Thyroid gland (tissue), 4 donors: ENCODE measurements at regions not wholly inside any gene's neighbourhood (a gene's known extent, or its start where the extent isn't known, plus 50 kb on each side); places are given as distances from the start of the nearest gene placed in this dataset.

Experiments
- DNase-seq, 2 donors: peaks; one replicate each; pipeline ENCODE4 v3.0.0-alpha.2; 2019
- H3K27ac ChIP-seq, 3 donors: fragments of 200-600 bp; sonication (generic); 1 replicate in 2 of 3; 2 replicates in 1 of 3; pipeline ENCODE4 v1.5.1; 2016 to 2019; ENCODE audit warnings: mild to moderate bottlenecking in 1 of 3, moderate library complexity in 1 of 3
- H3K27me3 ChIP-seq: fragments of 200-600 bp; sonication (generic); one replicate; pipeline ENCODE4 v1.5.1; 2019
- H3K36me3 ChIP-seq, 2 donors: fragments of 200-600 bp; sonication (generic); one replicate each; pipeline ENCODE4 v1.5.1; 2016 to 2019
- H3K4me1 ChIP-seq, 2 donors: fragments of 200-600 bp; sonication (generic); one replicate each; pipeline ENCODE4 v1.5.1; 2017 to 2019
- H3K4me3 ChIP-seq, 3 donors: fragments of 200-600 bp; sonication (generic); replicated peaks in 1 of 3; 1 replicate in 2 of 3; 2 replicates in 1 of 3; pipeline ENCODE4 v1.5.1; 2016; ENCODE audit warnings: mild to moderate bottlenecking in 1 of 3
- H3K9me3 ChIP-seq: fragments of 200-600 bp; sonication (generic); one replicate; pipeline ENCODE4 v1.5.1; 2017
- POLR2A ChIP-seq, 2 donors: fragments of 450-650 bp; IDR thresholded peaks; one replicate each; pipeline ENCODE4 v1.6.1; 2017; ENCODE audit warnings: antibody characterized with exemption in 2 of 2, mild to moderate bottlenecking in 2 of 2, moderate library complexity in 1 of 2
- WGBS, 2 donors: methylation state at CpG; one replicate each; pipeline ENCODE4 v1.1.5; 2017; 5-methylcytosine and 5-hydroxymethylcytosine counted together
- intact Hi-C: fragments of 100-400 bp; cut with DNase I; formaldehyde crosslinking; loops from one replicate; pipeline ENCODE4 v1.15.1; 2023
- TF ChIP-seq, protein P1 (sequence below), 6 experiments: fragments of 200-600 bp in 3 of 6; fragments of 450-650 bp in 3 of 6; sonication (generic) in 3 of 6; IDR thresholded peaks; one replicate each; pipeline ENCODE4 v1.5.1; 2016 to 2019; ENCODE audit warnings: antibody characterized with exemption in 6 of 6, mild to moderate bottlenecking in 2 of 6, inconsistent platforms in 1 of 6, moderate library complexity in 1 of 6

DNA sequence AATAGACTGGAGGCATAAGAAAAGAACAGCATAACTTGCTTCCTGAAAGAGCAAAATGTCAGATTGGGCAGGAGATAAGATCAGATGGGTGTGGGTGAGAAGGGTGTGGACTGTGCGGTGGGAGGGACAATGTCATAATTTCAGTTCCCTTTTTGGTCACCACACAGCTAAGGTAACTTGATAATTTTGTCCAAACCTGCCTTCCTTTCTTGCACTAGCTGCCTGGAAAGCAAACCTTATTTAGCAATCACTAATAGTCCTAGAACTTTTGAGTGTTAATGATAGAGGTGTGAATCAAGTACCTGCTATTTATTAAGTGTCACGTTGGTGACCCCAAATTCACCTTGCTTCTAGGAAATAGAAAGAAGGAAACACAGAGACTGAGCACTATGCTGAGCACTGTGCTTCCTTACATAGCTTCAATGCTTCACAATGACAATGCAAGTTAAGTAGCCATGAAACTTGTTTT, 72.4 kb upstream of the SP4 start:
- 70 to 85% methylated on average over 2 of the region's 2 CpGs for WGBS, 2 donors
- Histone ChIP-seq H3K27ac (no peak overlapping the region), H3K4me3 (no peak overlapping the region), H3K9me3 (no peaks in the 10 kb centered on the region), H3K27me3 (no peaks in the 10 kb centered on the region), H3K4me1 (no peaks in the 10 kb centered on the region), H3K36me3 (no peaks in the 10 kb centered on the region)
- TF ChIP-seq POLR2A (IDR thresholded peaks at IDR 0.05), result no peak
- TF ChIP-seq, protein P1, sequence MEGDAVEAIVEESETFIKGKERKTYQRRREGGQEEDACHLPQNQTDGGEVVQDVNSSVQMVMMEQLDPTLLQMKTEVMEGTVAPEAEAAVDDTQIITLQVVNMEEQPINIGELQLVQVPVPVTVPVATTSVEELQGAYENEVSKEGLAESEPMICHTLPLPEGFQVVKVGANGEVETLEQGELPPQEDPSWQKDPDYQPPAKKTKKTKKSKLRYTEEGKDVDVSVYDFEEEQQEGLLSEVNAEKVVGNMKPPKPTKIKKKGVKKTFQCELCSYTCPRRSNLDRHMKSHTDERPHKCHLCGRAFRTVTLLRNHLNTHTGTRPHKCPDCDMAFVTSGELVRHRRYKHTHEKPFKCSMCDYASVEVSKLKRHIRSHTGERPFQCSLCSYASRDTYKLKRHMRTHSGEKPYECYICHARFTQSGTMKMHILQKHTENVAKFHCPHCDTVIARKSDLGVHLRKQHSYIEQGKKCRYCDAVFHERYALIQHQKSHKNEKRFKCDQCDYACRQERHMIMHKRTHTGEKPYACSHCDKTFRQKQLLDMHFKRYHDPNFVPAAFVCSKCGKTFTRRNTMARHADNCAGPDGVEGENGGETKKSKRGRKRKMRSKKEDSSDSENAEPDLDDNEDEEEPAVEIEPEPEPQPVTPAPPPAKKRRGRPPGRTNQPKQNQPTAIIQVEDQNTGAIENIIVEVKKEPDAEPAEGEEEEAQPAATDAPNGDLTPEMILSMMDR (IDR thresholded peaks at IDR 0.05), result no peak
- intact Hi-C loops, result no loop called here
- no peak for DNase-seq

DNA sequence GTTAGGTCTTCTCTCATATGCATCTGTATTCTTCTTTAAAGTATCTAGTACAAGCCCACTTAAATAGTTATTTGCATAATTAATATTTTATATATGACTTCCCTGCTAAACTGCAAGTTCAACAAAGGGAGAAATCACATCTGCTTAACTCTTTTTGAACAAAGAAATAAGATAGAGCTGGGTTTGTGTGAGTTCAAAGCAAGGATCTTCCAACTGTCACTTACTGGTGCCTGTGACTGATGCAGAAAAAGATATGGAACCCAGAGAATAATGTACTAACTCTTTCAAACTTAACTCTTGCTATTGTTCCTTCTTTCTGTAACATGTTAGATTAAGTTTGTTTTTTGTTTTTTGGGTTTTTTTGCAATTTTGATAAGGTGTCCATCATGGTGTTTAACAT, 71.3 kb upstream of the SP4 start:
- H3K36me3 ChIP-seq, result no peaks in the 10 kb centered on the region
- H3K4me1 ChIP-seq, result no peaks in the 10 kb centered on the region
- intact Hi-C loops, result no loop called here
- no peak overlapping the region for H3K4me3 ChIP-seq
- H3K27me3 ChIP-seq, result no peaks in the 10 kb centered on the region
- DNase-seq, result no peak
- TF ChIP-seq, protein P1 (IDR thresholded peaks at IDR 0.05), result no peak
- no peak for TF ChIP-seq POLR2A (IDR thresholded peaks at IDR 0.05)
- H3K27ac ChIP-seq, result no peak overlapping the region
- H3K9me3 ChIP-seq, result no peaks in the 10 kb centered on the region

DNA sequence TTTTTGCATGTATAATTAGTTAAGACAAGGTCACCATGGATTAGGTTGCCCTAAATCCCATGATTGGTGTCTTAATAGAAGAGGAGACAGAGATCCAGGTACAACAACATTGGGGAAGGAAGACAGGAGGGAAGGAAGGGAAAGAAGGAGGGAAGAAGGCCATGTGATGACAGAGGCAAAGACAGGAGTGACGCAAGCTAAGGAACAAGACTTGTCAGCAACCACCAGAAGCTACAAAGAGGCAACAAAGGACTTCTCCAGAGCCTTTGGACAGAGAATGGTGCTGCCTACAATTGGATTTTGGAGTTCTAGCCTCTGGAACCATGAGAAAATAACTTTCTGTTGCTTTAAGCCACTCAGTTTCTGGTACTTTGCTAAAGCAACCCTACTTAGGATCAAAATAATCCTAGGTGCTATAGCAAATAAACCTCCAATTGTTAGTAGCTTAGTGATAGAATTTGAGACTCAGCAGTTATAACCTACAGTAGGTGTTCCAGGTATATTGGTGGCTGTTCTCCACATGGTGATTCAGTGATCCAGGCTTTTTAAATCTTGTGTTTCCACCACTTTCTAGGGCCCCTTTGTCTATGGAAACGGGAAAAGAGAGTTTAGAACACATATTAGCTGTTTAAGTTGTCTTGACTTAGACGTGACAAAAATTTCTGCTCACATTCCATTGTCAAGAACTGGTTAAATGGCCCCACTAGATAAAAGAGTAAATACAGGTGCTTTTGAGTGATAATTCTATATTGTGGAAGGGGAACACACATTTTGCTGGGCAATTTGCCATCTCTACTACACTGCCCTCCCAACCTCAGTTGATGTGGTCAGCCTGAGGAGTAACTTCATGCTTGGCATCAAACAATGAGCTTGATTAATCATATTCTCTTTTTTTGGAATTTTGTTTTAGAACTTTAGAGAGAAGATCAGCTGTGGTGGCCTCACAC, 70.5 kb upstream of the SP4 start:
- WGBS, 2 donors, result 89 to 90% methylated on average over 3 of the region's 3 CpGs
- DNase-seq, result no peak
- H3K27me3 ChIP-seq, result no peaks in the 10 kb centered on the region
- TF ChIP-seq POLR2A (IDR thresholded peaks at IDR 0.05), result no peak
- TF ChIP-seq, protein P1 (IDR thresholded peaks at IDR 0.05), result no peak
- no peak overlapping the region for H3K4me3 ChIP-seq
- H3K4me1 ChIP-seq, result no peaks in the 10 kb centered on the region
- no peaks in the 10 kb centered on the region for H3K36me3 ChIP-seq
- intact Hi-C loops, result no loop called here
- H3K27ac ChIP-seq, result no peak overlapping the region
- no peaks in the 10 kb centered on the region for H3K9me3 ChIP-seq

DNA sequence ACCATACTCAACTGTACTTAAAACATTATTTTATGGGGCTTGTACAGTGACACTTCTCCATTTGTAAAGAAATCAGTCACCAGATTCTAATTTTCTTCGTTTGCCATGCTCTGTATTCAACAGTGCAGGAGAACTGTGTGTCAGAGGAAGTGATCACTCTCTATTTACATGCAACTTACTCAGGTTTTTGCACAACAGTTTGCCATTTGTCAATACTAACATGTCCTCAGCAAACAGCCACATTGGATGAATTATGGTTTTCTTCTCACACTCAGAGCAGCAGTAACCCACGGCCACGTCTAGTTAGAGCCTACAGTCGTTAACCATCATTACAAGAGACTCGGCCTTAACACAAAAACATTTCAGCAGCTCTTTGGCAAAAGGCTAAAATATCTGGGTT, 69.2 kb upstream of the SP4 start:
- H3K4me1 ChIP-seq, result no peaks in the 10 kb centered on the region
- H3K36me3 ChIP-seq, result no peaks in the 10 kb centered on the region
- H3K9me3 ChIP-seq, result no peaks in the 10 kb centered on the region
- intact Hi-C loops, result no loop called here
- TF ChIP-seq, protein P1 (IDR thresholded peaks at IDR 0.05), result no peak
- no peak for TF ChIP-seq POLR2A (IDR thresholded peaks at IDR 0.05)
- no peak overlapping the region for H3K4me3 ChIP-seq
- H3K27ac ChIP-seq, result no peak overlapping the region
- H3K27me3 ChIP-seq, result no peaks in the 10 kb centered on the region
- 64 to 83% methylated on average over 5 of the region's 5 CpGs for WGBS, 2 donors
- DNase-seq, result no peak

DNA sequence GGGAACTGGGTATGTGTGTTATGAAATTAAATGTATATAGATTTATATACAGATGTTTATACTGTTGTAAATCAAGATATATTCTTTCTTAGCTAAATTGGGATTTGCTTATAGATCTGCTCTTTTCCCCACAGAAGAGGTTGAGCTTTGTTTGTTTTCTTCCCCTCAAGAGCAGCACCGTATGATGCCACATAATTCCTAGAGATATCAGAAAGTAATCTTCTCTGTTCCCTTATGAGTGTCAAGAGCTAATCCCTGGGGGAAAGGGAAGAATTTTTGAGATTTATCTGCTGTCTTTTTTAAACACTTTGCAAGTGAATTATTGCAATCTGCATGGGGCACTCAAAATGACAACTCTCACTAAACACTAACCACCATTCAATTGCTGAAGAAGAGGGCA, 68.7 kb upstream of the SP4 start:
- H3K4me1 ChIP-seq, result no peaks in the 10 kb centered on the region
- intact Hi-C loops, result no loop called here
- H3K36me3 ChIP-seq, result no peaks in the 10 kb centered on the region
- TF ChIP-seq POLR2A (IDR thresholded peaks at IDR 0.05), result no peak
- TF ChIP-seq, protein P1 (IDR thresholded peaks at IDR 0.05), result no peak
- H3K27me3 ChIP-seq, result no peaks in the 10 kb centered on the region
- WGBS, 2 donors, result 63 to 83% methylated on average over 1 of the region's 1 CpG
- DNase-seq, result no peak
- H3K27ac ChIP-seq, result no peak overlapping the region
- no peaks in the 10 kb centered on the region for H3K9me3 ChIP-seq
- no peak overlapping the region for H3K4me3 ChIP-seq
